ENCODE measurements at regions not wholly inside any gene's neighbourhood (a gene's known extent, or its start where the extent isn't known, plus 50 kb on each side); places are given as distances from the start of the nearest gene placed in this dataset.
A peak's percentile ranks its signal among the peaks of the same experiment; 100 is the strongest.

GRCh38 chr4:108533245-108533844 is 87.0 kb upstream of the RPL34 start:
- no peaks in the 10 kb centered on the region for H3K9me3 ChIP-seq (ENCODE audit: control insufficient read depth in 2 of 2, low read length in 2 of 2)
- Mint-ChIP-seq H3K4me3 (peak overlapping the region in 2 of 4 donors; percentile 7 to 60), H3K27me3 (no peaks in the 10 kb centered on the region), H3K9me3 (peaks cover 0 to 3% (median 0%) of the 10 kb centered on the region in 7 donors), H3K27ac (peak overlapping the region in 2 of 3 donors; percentile 33 to 50), H3K36me3 (no peaks in the 10 kb centered on the region), H3K4me1 (peaks cover 16 to 58% (median 21%) of the 10 kb centered on the region in 4 donors)
- no peaks in the 10 kb centered on the region for H3K27me3 ChIP-seq (ENCODE audit: control insufficient read depth, insufficient read depth, low read length)
- DNase-seq (peak in 1 of 3 donors; percentile 4), ATAC-seq (ENCODE audit: low read depth in 2 of 2) (no peak)
- H3K36me3 ChIP-seq (ENCODE audit: control insufficient read depth, insufficient read depth, low read length) = no peaks in the 10 kb centered on the region
- H3K4me1 ChIP-seq (ENCODE audit: control insufficient read depth, insufficient read depth, low read length, poor library complexity, severe bottlenecking) = peaks cover 7% of the 10 kb centered on the region
- H3K4me3 ChIP-seq (ENCODE audit: low read depth, low read length) = no peak overlapping the region
- no peak overlapping the region for H3K27ac ChIP-seq (ENCODE audit: insufficient read depth, low read length, poor library complexity, severe bottlenecking)

GRCh38 chr4:108532738-108533137 is 87.6 kb upstream of the RPL34 start:
- Mint-ChIP-seq H3K36me3 (no peaks in the 10 kb centered on the region), H3K4me3 (no peak overlapping the region), H3K27ac (peak overlapping the region in 1 of 3 donors; percentile 50), H3K9me3 (peaks cover 0 to 5% (median 1%) of the 10 kb centered on the region in 7 donors), H3K4me1 (peaks cover 22 to 64% (median 26%) of the 10 kb centered on the region in 4 donors), H3K27me3 (no peaks in the 10 kb centered on the region)
- no peaks in the 10 kb centered on the region for H3K36me3 ChIP-seq (ENCODE audit: control insufficient read depth, insufficient read depth, low read length)
- H3K27me3 ChIP-seq (ENCODE audit: control insufficient read depth, insufficient read depth, low read length) = no peaks in the 10 kb centered on the region
- no peaks in the 10 kb centered on the region for H3K9me3 ChIP-seq (ENCODE audit: control insufficient read depth in 2 of 2, low read length in 2 of 2)
- no peak for DNase-seq
- no peak overlapping the region for H3K4me3 ChIP-seq (ENCODE audit: low read depth, low read length)
- peaks cover 13% of the 10 kb centered on the region for H3K4me1 ChIP-seq (ENCODE audit: control insufficient read depth, insufficient read depth, low read length, poor library complexity, severe bottlenecking)
- no peak for ATAC-seq (ENCODE audit: low read depth in 2 of 2)
- H3K27ac ChIP-seq (ENCODE audit: insufficient read depth, low read length, poor library complexity, severe bottlenecking) = no peak overlapping the region

- Histone ChIP-seq H3K36me3 (ENCODE audit: control insufficient read depth, insufficient read depth, low read length) (no peaks in the 10 kb centered on the region), H3K9me3 (ENCODE audit: control insufficient read depth in 2 of 2, low read length in 2 of 2) (no peaks in the 10 kb centered on the region), H3K4me3 (ENCODE audit: low read depth, low read length) (no peak overlapping the region), H3K4me1 (ENCODE audit: control insufficient read depth, insufficient read depth, low read length, poor library complexity, severe bottlenecking) (peaks cover 18% of the 10 kb centered on the region), H3K27me3 (ENCODE audit: control insufficient read depth, insufficient read depth, low read length) (no peaks in the 10 kb centered on the region), H3K27ac (ENCODE audit: insufficient read depth, low read length, poor library complexity, severe bottlenecking) (no peak overlapping the region)
- H3K4me1 Mint-ChIP-seq = peaks cover 27 to 69% (median 30%) of the 10 kb centered on the region in 4 donors
- no peak for ATAC-seq (ENCODE audit: low read depth in 2 of 2)
- H3K27ac Mint-ChIP-seq = peak overlapping the region in 1 of 3 donors; percentile 48
- no peak overlapping the region for H3K4me3 Mint-ChIP-seq
- DNase-seq = no peak
- peaks cover 0 to 5% (median 1%) of the 10 kb centered on the region in 7 donors for H3K9me3 Mint-ChIP-seq
- no peaks in the 10 kb centered on the region for H3K36me3 Mint-ChIP-seq
- H3K27me3 Mint-ChIP-seq = no peaks in the 10 kb centered on the region
Observed at GRCh38 chr4:108532187-108532586, 88.2 kb upstream of the RPL34 start.

GRCh38 chr4:108531461-108531860 is 88.9 kb upstream of the RPL34 start:
- H3K9me3 Mint-ChIP-seq = peaks cover 0 to 10% (median 1%) of the 10 kb centered on the region in 7 donors
- Histone ChIP-seq H3K4me3 (ENCODE audit: low read depth, low read length) (no peak overlapping the region), H3K4me1 (ENCODE audit: control insufficient read depth, insufficient read depth, low read length, poor library complexity, severe bottlenecking) (peaks cover 22% of the 10 kb centered on the region), H3K27ac (ENCODE audit: insufficient read depth, low read length, poor library complexity, severe bottlenecking) (no peak overlapping the region), H3K36me3 (ENCODE audit: control insufficient read depth, insufficient read depth, low read length) (no peaks in the 10 kb centered on the region), H3K9me3 (ENCODE audit: control insufficient read depth in 2 of 2, low read length in 2 of 2) (no peaks in the 10 kb centered on the region), H3K27me3 (ENCODE audit: control insufficient read depth, insufficient read depth, low read length) (no peaks in the 10 kb centered on the region)
- DNase-seq = no peak
- peaks cover 33 to 71% (median 35%) of the 10 kb centered on the region in 4 donors for H3K4me1 Mint-ChIP-seq
- peak overlapping the region in 1 of 3 donors; percentile 48 for H3K27ac Mint-ChIP-seq
- no peaks in the 10 kb centered on the region for H3K27me3 Mint-ChIP-seq
- peak overlapping the region in 1 of 4 donors; percentile 30 for H3K4me3 Mint-ChIP-seq
- no peaks in the 10 kb centered on the region for H3K36me3 Mint-ChIP-seq
- ATAC-seq (ENCODE audit: low read depth in 2 of 2) = no peak

GRCh38 chr4:108529984-108530905 is 90.1 kb upstream of the RPL34 start:
- Mint-ChIP-seq H3K27ac (no peak overlapping the region), H3K27me3 (no peaks in the 10 kb centered on the region), H3K9me3 (peaks cover 0 to 10% (median 2%) of the 10 kb centered on the region in 7 donors), H3K4me1 (peaks cover 31 to 70% (median 39%) of the 10 kb centered on the region in 4 donors), H3K36me3 (no peaks in the 10 kb centered on the region), H3K4me3 (no peak overlapping the region)
- DNase-seq = no peak
- peaks cover 22% of the 10 kb centered on the region for H3K4me1 ChIP-seq (ENCODE audit: control insufficient read depth, insufficient read depth, low read length, poor library complexity, severe bottlenecking)
- H3K36me3 ChIP-seq (ENCODE audit: control insufficient read depth, insufficient read depth, low read length) = no peaks in the 10 kb centered on the region
- H3K4me3 ChIP-seq (ENCODE audit: low read depth, low read length) = no peak overlapping the region
- no peaks in the 10 kb centered on the region for H3K27me3 ChIP-seq (ENCODE audit: control insufficient read depth, insufficient read depth, low read length)
- no peak for ATAC-seq (ENCODE audit: low read depth in 2 of 2)
- H3K27ac ChIP-seq (ENCODE audit: insufficient read depth, low read length, poor library complexity, severe bottlenecking) = no peak overlapping the region
- no peaks in the 10 kb centered on the region for H3K9me3 ChIP-seq (ENCODE audit: control insufficient read depth in 2 of 2, low read length in 2 of 2)

GRCh38 chr4:108529102-108529501 is 91.3 kb upstream of the RPL34 start:
- H3K36me3 Mint-ChIP-seq = no peaks in the 10 kb centered on the region
- no peak for DNase-seq
- Histone ChIP-seq H3K27ac (ENCODE audit: insufficient read depth, low read length, poor library complexity, severe bottlenecking) (no peak overlapping the region), H3K9me3 (ENCODE audit: control insufficient read depth in 2 of 2, low read length in 2 of 2) (no peaks in the 10 kb centered on the region), H3K4me3 (ENCODE audit: low read depth, low read length) (no peak overlapping the region), H3K27me3 (ENCODE audit: control insufficient read depth, insufficient read depth, low read length) (no peaks in the 10 kb centered on the region), H3K4me1 (ENCODE audit: control insufficient read depth, insufficient read depth, low read length, poor library complexity, severe bottlenecking) (peaks cover 22% of the 10 kb centered on the region), H3K36me3 (ENCODE audit: control insufficient read depth, insufficient read depth, low read length) (no peaks in the 10 kb centered on the region)
- H3K9me3 Mint-ChIP-seq = peaks cover 0 to 10% (median 4%) of the 10 kb centered on the region in 7 donors
- H3K27me3 Mint-ChIP-seq = no peaks in the 10 kb centered on the region
- no peak overlapping the region for H3K4me3 Mint-ChIP-seq
- peaks cover 31 to 71% (median 41%) of the 10 kb centered on the region in 4 donors for H3K4me1 Mint-ChIP-seq
- peak overlapping the region in 1 of 3 donors; percentile 62 for H3K27ac Mint-ChIP-seq
- no peak for ATAC-seq (ENCODE audit: low read depth in 2 of 2)

- H3K27me3 Mint-ChIP-seq = no peaks in the 10 kb centered on the region
- Histone ChIP-seq H3K4me1 (ENCODE audit: control insufficient read depth, insufficient read depth, low read length, poor library complexity, severe bottlenecking) (peaks cover 22% of the 10 kb centered on the region), H3K4me3 (ENCODE audit: low read depth, low read length) (peak overlapping the region; percentile 71), H3K27ac (ENCODE audit: insufficient read depth, low read length, poor library complexity, severe bottlenecking) (peak overlapping the region; percentile 15), H3K9me3 (ENCODE audit: control insufficient read depth in 2 of 2, low read length in 2 of 2) (no peaks in the 10 kb centered on the region), H3K27me3 (ENCODE audit: control insufficient read depth, insufficient read depth, low read length) (no peaks in the 10 kb centered on the region), H3K36me3 (ENCODE audit: control insufficient read depth, insufficient read depth, low read length) (no peaks in the 10 kb centered on the region)
- DNase-seq (peak in 2 of 3 donors; percentile 37 to 57), ATAC-seq (ENCODE audit: low read depth in 2 of 2) (peak in 1 of 2 donors; percentile 37)
- H3K4me1 Mint-ChIP-seq = peaks cover 28 to 62% (median 36%) of the 10 kb centered on the region in 4 donors
- H3K27ac Mint-ChIP-seq = peak overlapping the region; percentile 57 to 84 (median 83)
- no peaks in the 10 kb centered on the region for H3K36me3 Mint-ChIP-seq
- H3K9me3 Mint-ChIP-seq = peaks cover 0 to 10% (median 4%) of the 10 kb centered on the region in 7 donors
- H3K4me3 Mint-ChIP-seq = peak overlapping the region in 3 of 4 donors; percentile 47 to 88 (median 62)
Observed at GRCh38 chr4:108527723-108528122, 92.7 kb upstream of the RPL34 start.
